HPDE6-E6E7 (cell line): ENCODE measurements at regions not wholly inside any gene's neighbourhood (a gene's known extent, or its start where the extent isn't known, plus 50 kb on each side); places are given as distances from the start of the nearest gene placed in this dataset.

Experiments
- DNase-seq: peaks from one replicate; pipeline ENCODE4 v3.0.0; 2011; ENCODE audit warnings: missing footprints; ENCODE audit errors: extremely low spot score

DNA sequence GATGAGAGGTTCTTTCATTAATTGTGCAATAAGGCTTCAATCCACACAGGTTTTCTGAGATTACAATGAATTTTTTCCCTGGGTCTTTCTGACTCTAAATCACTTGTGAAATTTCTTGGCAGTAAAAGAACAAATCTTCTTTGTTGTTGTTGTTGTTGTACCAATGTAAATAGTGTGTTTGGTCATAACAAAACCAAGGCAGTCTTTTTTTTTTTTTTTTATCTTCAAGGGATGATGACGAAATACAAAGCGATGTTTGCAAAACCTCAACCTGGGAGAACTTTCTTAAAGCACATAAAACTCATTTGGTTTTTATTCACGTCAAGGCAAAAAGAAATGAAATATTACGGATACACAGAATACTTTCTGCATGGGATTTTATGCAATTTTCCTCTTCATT lies 462.0 kb downstream of the LIG4 start:
- DNase-seq: no peak

GRCh38 chr13:107743983-107744382 lies 471.4 kb downstream of the LIG4 start:
- no peak for DNase-seq

GRCh38 chr13:107743526-107743925 lies 471.8 kb downstream of the LIG4 start:
- no peak for DNase-seq

GRCh38 chr13:107743100-107743499 lies 472.2 kb downstream of the LIG4 start:
- DNase-seq: no peak

GRCh38 chr13:107742544-107742943 lies 472.8 kb downstream of the LIG4 start:
- no peak for DNase-seq

DNA sequence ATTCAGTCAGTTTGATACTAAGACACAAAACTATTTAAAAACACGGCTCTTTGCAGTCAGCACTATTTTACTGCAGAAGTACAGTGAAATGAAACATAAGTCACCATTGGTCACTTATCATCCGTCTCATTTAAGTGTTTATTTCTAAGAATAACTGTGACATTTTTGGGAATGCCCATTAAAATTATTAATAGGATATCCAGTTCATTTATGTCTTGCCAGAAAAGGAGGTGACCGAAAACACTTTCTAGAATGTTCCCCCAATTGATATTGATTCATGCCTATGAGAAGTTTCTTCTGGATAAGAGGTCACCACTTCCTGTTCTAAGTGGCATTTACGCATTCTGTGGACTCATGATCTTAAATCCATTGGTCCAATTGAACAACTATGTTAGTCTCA lies 477.3 kb downstream of the LIG4 start:
- no peak for DNase-seq

DNA sequence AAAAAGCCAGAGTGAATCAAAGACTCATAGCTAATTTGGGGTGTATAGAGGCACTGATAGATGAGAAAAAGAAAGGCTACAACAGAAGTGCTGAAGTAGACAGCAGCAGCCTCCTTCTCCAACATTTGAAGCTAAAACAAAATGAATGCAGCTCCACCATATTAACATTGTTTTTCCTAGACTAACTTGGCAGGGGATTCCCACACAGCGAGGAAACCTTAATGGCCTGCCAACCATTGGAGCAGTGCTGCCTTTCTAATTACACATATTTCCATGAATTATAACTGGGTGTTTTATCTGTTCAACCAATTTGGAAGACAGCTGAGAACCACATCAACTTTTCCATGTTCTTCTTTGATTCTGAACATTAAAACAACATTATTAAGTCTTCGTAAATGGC lies 478.6 kb downstream of the LIG4 start:
- DNase-seq: no peak

DNA sequence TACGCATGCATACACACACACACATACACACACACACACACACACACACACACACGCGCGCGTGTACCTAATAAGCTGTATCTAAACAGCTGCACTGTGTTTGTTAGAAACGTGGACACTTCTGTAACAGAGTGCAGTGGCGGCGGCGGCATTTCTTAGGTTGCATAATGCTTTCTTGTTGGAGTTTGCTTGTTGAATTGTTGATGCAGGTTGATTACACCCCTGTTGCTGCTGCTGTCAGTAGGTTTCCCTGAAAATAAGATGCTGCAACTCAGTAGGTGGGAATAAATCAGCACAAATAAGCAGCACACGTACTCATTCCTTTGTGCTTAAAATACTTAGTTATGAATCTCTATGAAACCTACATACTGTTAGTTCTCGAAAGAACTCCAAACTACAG lies 479.2 kb downstream of the LIG4 start:
- DNase-seq: no peak

GRCh38 chr13:107734891-107735625 lies 480.3 kb downstream of the LIG4 start:
- no peak for DNase-seq

DNA sequence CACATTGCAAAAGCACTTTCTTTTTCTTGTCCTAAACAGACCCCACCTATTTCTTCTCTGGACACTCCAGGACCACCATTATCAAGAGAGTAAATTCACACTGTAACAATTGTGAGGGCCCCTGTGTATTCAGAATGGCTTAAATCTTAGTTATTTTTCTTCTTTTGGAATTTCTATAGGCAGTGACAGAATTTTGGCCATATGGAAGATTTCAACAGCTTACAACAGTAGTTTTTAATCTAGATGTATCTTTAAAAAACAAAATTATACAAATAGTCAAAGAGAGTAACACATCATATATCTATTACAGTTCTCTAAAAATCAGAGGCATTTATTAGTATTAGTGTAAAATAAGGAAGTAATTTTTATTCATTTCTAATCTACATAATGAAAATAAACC lies 482.1 kb downstream of the LIG4 start:
- DNase-seq: no peak

DNA sequence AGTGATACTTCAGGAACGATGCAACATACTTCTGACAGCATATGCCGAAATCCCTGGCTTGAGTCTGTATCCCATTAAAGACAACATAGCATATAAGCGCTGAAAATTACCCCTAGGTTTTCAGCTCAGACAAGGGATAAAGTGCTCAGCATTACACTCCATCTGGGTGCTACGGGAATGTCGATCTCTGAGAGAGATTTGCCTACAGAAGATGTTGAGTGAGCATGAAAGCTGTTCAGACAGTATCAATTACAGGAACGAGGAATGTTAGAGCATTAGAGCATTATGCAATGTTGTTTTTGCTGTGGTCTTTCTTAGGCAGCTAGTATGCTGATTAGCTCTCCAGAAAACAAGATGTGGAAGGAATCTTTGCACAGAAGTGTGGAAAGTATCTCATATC lies 484.5 kb downstream of the LIG4 start:
- no peak for DNase-seq

DNA sequence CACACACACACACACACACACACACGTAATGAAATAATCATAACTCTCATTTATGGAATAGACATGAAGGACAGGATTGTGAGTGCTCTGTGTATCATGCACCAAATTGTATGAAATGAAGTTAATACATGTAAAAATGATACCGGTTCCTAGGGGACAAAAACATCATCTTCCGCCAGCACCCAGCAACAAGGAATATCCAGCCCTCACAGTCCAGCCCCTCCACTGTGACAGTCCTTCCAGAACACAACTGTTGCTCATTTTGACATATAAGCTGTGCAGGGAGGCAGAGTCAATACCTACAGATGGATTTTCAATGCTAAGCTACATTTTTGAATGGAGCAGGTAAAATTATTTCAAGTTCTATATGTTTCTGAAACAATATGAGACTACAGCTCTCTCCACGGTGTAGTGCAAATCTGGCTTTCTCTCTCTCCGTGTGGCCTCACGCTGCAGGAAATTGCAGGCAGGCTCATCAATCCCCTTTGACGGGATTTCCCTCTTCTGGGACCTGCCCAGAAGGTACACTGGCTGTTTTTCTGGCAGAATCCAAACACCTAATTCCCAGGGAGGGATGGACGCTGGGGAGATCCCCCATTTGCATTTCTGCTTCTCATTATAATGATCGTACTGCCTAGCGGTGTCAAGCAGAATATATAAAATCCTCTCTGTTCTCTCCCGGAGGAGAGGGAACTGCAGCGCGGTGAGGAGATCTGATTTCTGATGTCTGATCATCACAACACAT lies 494.0 kb downstream of the LIG4 start:
- no peak for DNase-seq

DNA sequence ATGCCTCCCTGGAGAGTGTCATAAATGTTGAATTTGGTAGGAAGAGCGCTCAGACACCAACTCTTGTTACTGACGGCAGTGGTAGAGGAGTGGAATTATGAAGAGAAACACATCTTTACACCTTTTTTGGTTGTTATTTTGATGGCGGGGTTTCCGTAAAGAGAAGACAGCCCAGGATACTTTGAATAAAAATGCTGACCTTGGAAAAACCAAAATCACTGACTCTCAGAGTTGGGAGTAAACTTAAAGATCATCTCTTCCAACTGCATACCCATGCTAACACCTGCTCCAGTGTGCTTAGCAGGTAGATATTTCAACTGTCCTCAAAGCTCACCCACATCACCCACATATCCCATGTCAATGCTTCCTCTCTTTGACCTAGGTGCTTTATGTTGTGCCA lies 498.6 kb downstream of the LIG4 start:
- no peak for DNase-seq

GRCh38 chr13:107716241-107716640 lies 499.1 kb downstream of the LIG4 start:
- DNase-seq: no peak

GRCh38 chr13:107715496-107715895 lies 499.8 kb downstream of the LIG4 start:
- DNase-seq: no peak

GRCh38 chr13:107713314-107713713 lies 502.0 kb downstream of the LIG4 start:
- DNase-seq: no peak

DNA sequence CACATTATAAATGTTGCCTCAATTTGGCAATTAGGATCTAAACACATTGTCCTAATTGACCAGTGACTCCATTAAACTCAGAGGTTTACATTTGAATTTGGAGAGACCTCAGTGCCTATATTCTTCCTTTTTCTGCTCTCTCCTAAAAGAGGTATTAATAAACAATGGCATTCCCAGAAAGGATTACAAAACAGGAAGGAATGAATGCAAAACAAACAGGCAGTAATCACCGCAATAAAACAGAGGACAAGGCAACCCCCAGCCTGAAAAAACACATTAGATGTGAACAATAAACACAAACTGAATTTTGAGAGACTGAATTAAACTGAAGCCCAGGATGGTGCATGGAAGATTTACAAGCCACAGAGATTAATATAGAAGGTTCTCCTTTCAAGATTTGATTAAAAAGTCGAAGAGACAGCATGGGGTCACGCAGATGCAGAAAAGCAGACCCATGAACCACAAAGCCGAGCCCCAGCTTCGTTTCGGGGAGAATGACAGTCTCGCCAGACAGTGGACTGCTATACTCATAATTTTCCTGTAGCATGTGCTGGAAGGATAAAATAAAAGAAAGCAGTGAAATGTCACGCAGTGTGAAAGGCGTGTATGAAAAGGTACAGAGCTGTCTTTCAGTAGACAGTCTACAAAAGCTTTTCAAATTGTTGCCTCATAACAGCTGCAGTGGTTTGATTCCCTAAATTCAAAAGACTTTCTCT lies 503.0 kb downstream of the LIG4 start:
- DNase-seq: no peak

GRCh38 chr13:107690181-107690580 lies 525.2 kb downstream of the LIG4 start:
- DNase-seq: no peak

GRCh38 chr13:107685876-107686275 lies 529.5 kb downstream of the LIG4 start:
- DNase-seq: no peak

DNA sequence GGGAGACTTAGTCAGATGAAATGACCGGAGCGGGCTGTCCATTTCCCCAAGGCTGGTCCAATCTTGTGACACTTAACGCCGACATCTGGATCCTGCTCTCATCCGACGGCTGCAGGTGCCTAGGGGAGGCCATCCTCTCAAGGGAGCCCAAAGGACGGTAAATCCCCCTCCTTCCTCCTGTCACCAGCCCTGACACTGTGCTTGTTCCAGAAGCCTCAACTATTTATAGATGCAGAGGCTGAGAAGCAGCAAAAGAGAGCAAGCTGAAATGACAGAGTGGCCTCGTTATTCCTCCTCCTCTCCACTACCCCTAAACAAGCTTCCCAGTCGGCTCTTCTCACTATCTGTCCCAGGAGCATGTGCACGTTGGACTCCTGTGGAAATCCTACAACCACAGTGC lies 533.7 kb downstream of the LIG4 start:
- DNase-seq: no peak

GRCh38 chr13:107680115-107680514 lies 535.2 kb downstream of the LIG4 start:
- DNase-seq: no peak

- no peak for DNase-seq
These were observed 537.2 kb downstream of the LIG4 start for GRCh38 chr13:107678075-107678689.
